Posterior vena cava (tissue), 2 donors: ENCODE measurements at regions not wholly inside any gene's neighbourhood (a gene's known extent, or its start where the extent isn't known, plus 50 kb on each side); places are given as distances from the start of the nearest gene placed in this dataset.
A peak's percentile ranks its signal among the peaks of the same experiment; 100 is the strongest.

Experiments
- DNase-seq: peaks from one replicate; pipeline ENCODE4 v3.0.0-alpha.2; 2020; ENCODE audit warnings: low spot score
- intact Hi-C, 2 donors: fragments of 100-400 bp; cut with DNase I; formaldehyde crosslinking; loops; one replicate each; pipeline versions ENCODE4 v1.14.1 to v1.14.2; 2022 to 2023
- donor health status: DM: yes; HTN: yes; CAD: no.
- donor health status: DM: yes; HTN: yes; CAD: no.

- no peak for DNase-seq
- intact Hi-C loops, result loop anchor here in 1 of 2 donors (5.0 kb wide), 1 partner anchor 390 kb away; no protein-coding TSS in a partner anchor
Measured at GRCh38 chr14:101072531-101072930, 169.0 kb upstream of the RTL1 start.

DNA sequence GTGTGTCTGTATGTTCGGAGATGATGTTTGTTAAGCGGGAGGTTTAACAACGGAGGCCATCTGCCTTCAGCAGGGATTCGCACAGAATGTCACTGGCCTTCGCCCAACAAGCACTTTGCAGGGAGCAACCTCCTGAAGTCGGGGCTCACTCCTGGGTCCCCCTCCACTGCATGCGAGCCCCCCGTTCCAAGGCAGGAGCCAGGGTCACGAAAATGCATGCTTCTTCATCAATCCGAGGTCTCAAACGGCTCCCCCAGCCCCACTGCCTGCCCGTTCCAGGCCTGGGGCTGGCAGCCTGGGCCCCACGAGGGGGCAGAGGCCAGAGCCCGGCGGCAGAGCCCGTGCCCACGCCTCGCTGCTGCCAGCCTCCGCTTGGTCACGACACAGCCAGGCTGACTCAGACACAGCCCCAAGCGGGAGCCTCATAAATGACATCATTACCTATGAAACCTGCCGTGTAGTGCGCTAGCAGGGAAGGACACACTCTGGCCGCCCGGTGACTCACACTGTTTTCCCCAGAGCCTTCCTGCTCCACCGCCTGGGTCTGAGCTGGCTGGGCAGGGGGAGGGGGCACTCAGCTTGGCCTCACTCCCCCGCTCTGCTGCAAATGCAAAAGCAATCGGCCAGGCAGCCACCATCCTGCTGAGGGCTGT lies 169.5 kb upstream of the RTL1 start:
- intact Hi-C loops, result loop anchor here in 1 of 2 donors (5.0 kb wide), 1 partner anchor 389 kb away; no protein-coding TSS in a partner anchor
- peak; percentile 80 for DNase-seq

DNA sequence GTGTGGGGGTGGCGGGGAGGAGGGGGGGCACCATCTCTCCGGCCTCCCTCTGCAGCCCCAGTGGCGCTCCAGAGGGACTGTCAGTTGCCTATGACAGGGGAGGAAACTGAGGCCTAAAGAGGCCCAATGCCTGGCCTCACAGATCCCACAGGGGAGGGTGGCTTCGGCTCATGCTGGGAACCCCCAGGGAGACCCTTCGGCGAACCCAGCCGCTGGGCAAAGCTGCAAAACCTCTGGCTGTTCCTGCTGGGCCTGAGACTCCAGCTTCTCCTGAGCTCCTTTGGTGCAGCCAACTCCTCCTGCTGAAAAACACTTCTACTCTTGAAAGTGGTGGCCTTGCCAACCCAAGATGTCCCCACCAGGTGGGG lies 170.1 kb upstream of the RTL1 start:
- DNase-seq, result no peak
- intact Hi-C loops, result loop anchor here in 1 of 2 donors (5.0 kb wide), 1 partner anchor 389 kb away; no protein-coding TSS in a partner anchor

DNA sequence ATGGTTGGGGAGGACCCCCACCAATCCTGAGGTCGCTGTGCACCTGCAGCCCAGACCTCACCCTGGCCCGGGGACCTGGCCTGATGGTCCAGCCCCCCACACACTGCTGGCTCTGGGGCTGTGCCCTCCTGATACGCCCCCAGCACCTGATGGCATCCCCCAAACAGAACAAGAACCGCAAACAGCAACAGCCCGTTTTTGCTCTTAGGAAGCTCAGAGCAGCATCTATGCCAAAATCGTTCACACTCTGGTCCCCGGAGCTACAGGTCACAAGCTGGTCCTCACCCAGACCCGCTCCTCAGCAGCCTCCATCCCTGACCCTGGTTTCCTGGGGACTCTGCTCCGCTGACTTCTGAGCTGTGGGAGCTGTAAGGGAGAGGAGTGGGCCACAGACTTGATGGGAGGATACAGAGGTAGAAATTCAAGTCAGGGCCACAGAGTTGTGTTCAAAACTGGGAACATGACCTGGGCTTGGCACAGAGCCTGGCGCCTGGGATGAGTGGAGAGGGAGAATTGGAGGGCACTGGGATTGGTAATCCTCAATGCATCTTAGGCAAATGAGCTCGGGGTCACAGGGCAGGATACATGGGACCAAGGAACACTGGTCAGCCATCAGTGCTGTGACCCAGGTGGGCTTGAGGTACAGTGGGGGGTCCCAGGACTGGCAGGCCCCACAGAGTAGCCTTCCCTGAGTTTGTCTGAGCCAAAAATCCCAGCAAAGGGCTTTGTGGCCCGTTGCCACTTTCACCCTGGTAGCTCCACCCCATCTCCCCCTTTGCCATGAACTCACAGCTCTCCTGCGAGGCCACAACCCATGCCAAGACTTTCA lies 170.9 kb upstream of the RTL1 start:
- no peak for DNase-seq

GRCh38 chr14:101075025-101075800 lies 171.7 kb upstream of the RTL1 start:
- intact Hi-C loops, result no loop called here
- no peak for DNase-seq

More for the DNA sequence above, 170.9 kb upstream of the RTL1 start:
- intact Hi-C loops, result loop anchor here in 1 of 2 donors (5.0 kb wide), 1 partner anchor 388 kb away; no protein-coding TSS in a partner anchor

GRCh38 chr14:101075801-101076413 lies 172.4 kb upstream of the RTL1 start:
- no peak for DNase-seq
- intact Hi-C loops, result no loop called here

GRCh38 chr14:101076451-101077198 lies 173.1 kb upstream of the RTL1 start:
- no peak for DNase-seq

DNA sequence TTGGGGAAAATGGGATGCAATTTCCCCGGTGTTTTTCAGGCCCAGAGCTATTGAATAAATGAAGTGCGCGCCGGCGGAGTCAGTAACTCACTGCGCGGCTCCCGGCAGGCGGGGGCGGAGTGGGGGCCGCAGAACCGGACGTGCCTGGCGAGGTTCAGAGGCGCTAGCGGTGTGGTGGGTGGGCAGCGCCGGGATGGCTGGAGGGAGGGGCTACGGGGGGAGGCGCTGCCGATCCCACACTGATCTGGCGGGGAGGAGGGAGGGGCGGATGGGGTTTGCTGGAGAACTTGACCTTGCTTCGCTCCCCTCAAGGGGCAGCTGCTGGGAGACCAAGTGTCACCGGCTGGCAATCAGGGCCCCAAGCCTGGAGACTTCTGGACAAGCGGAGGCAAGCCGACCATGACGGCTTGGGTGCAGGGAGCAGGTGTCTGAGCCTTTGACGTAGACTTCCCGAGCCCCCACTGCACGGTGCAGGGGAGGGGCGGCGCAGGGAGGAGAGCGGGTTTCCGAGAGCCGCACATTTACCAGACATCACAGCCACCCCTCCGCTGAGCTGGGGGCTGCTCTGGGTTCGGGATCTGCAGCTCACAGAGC lies 174.1 kb upstream of the RTL1 start:
- intact Hi-C loops, result no loop called here

More at GRCh38 chr14:101076451-101077198, 173.1 kb upstream of the RTL1 start:
- intact Hi-C loops, result no loop called here

DNA sequence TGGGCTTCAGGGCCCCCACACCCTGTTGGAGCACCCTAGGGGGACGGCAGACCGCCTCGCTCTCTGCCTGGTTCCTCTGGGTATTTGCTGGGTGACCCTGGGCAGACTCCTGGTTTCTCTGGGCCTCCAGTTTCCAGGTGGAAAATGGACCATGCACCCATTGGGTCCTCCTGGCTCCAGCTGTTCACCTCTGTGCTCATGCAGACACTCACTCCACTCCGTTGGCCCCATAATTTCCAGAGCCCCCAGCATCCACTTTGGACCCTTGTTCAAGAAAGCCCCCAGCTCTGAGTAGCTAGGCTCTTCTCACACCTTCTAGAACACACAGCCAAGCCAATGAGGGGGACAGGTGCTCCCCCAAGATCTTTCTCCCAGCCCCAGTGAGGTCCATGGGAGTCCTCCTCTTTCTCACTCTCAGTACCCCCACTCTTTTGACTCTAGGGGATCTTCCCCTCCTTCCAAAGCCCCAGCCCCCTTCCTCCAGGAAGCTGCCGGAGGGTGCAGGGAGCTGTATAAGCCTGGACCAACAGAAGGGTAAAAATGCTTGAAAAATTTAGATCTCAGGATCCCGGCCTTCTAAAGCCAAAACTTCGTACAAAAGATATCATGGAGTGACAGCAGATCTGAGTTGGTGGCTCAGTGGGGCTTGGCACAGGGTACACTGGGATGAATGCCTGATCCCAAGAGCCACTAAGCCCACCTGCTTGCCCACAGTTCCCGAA lies 174.8 kb upstream of the RTL1 start:
- intact Hi-C loops, result no loop called here
- DNase-seq, result no peak

More for the DNA sequence above, 174.1 kb upstream of the RTL1 start:
- peak; percentile 57 for DNase-seq

- DNase-seq, result no peak
- intact Hi-C loops, result no loop called here
Measured at GRCh38 chr14:101078892-101079221, 175.3 kb upstream of the RTL1 start.

DNA sequence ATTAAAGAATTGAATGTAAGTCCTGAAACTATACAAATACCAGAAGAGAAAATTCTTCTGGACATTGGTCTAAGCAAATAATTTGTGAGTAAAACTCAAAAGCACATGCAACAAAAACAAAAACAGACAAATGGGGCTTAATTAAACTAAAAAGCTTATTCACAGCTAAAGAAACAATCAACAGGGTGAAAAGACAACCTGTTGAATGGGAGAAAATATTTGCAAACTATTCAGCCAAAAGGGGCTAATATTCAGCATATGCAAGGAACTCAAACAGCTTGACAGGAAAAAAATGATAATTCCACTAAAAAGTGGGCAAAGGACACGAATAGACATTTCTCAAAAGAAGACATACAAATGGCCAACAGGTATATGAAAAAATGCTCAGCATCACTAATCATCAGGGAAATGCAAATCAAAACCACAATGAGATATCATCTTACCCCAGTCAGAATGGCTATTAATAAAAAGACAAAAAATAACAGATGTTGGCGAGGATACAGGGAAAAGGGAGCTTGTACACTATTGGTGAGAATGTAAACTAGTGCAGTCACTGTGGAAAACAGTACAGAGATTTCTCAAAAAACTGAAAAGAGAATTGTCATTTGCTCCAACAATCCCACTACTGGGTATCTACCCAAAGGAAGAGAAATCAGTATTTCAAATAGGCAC lies 177.5 kb upstream of the RTL1 start:
- intact Hi-C loops, result no loop called here
- no peak for DNase-seq

DNA sequence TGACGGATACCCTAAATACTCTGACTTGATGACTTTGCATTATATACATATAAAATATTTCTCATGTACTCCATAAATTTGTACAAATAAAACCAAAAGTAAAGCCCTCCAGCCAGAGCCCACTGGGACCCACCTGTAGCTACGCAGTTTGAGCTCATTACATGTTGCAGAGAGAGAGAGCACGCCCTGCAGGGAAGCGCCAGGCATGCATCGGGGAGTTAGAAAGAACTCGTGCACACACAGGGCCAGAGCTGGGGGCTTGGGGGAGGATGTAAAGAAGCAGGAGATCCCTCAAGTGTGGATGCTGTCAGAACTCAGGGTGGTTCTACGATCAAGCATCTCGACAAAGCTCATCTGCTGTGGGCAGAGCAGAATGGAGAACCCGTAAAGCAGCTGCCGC lies 178.5 kb upstream of the RTL1 start:
- intact Hi-C loops, result no loop called here
- no peak for DNase-seq

- DNase-seq, result peak; percentile 35
- intact Hi-C loops, result no loop called here
Measured at GRCh38 chr14:101082436-101083384, 179.2 kb upstream of the RTL1 start.

- intact Hi-C loops, result no loop called here
Measured at GRCh38 chr14:101083564-101084435, 180.3 kb upstream of the RTL1 start.

GRCh38 chr14:101084436-101084826 lies 180.9 kb upstream of the RTL1 start:
- no peak for DNase-seq
- intact Hi-C loops, result no loop called here

More at GRCh38 chr14:101083564-101084435, 180.3 kb upstream of the RTL1 start:
- DNase-seq, result peak; percentile 75
